Vagina (tissue), 2 donors: ENCODE measurements at regions not wholly inside any gene's neighbourhood (a gene's known extent, or its start where the extent isn't known, plus 50 kb on each side); places are given as distances from the start of the nearest gene placed in this dataset.

Experiments used
- CTCF ChIP-seq, 3 experiments: fragments of 450-650 bp in 2 of 3; fragments of 200-600 bp in 1 of 3; sonication (generic) in 1 of 3; IDR thresholded peaks; one replicate each; pipeline ENCODE4 v1.5.1; 2017 to 2019; ENCODE audit warnings: antibody characterized with exemption in 3 of 3, mild to moderate bottlenecking in 2 of 3, moderate library complexity in 2 of 3
- POLR2A ChIP-seq, 2 donors: fragments of 450-650 bp; IDR thresholded peaks; one replicate each; pipeline ENCODE4 v1.6.1; 2017; ENCODE audit warnings: antibody characterized with exemption in 2 of 2, mild to moderate bottlenecking in 2 of 2, moderate library complexity in 2 of 2

GRCh38 chr13:57507752-57508463 lies 123.6 kb upstream of the PCDH17 start:
- TF ChIP-seq POLR2A (IDR thresholded peaks at IDR 0.05) (no peak), CTCF (IDR thresholded peaks at IDR 0.05) (no peak)
